GM18861 (cell line): ENCODE measurements at regions not wholly inside any gene's neighbourhood (a gene's known extent, or its start where the extent isn't known, plus 50 kb on each side); places are given as distances from the start of the nearest gene placed in this dataset.

Source experiments
- ATAC-seq: cut with Tn5 transposase; IDR thresholded peaks from one replicate; pipeline ENCODE4 v1.9.1; 2021; ENCODE audit not compliant: unreplicated experiment

DNA sequence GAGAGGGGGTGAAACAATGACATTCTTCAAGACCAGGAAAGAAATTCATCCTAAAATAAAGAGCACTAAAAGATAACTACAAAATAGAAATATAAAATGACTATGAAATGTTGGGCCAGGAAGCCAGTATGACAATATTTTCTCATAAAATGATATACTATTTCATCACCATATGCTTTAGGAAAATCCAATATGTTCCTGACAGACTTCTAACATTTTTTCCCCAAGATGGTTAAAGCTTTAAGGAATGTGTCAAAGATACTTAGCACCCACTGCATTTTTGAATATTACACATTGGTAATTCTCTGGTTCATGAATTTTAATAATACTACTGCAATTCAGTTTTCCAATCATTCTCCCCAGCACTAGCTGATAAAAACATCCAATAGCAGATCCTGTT, 87.7 kb upstream of the PLEKHG7 start:
- ATAC-seq: no peak

DNA sequence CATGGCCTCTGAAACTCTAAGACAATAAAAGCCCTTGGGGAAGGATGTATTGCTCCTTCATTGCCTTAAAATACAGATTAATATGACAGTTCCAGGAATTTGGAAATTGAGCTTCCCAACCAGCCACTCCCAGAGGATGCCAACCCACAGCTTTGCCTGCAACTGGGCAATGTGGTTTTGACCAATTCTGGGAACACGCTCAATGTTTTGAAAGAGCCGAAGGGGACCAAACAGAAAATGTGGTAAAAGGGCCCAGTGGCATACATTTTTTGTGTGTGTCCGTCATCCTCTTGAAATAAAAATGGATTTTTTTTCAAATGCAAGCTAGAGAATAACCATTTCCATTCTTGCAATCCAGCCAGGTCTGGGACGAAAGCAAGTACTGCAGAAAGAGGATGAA, 88.3 kb upstream of the PLEKHG7 start:
- ATAC-seq: no peak

DNA sequence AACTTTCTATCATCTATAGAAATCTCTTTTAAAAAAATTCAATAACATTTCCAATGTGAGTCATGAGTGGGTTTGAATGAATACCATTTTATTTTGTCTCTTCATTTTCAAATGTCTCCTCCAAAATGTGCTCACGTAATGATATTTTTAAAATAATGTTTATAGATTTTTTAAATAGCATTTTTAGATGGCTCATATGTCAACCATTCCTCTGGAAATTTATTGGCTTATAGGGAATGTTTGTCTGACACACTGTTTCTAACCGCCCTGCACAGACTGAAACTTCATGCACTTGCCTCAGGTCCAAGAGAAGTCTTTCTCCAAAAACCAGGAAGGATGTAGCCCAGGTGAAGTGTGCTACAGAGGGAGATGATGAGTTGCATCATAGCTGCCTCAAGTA, 88.8 kb upstream of the PLEKHG7 start:
- no peak for ATAC-seq

DNA sequence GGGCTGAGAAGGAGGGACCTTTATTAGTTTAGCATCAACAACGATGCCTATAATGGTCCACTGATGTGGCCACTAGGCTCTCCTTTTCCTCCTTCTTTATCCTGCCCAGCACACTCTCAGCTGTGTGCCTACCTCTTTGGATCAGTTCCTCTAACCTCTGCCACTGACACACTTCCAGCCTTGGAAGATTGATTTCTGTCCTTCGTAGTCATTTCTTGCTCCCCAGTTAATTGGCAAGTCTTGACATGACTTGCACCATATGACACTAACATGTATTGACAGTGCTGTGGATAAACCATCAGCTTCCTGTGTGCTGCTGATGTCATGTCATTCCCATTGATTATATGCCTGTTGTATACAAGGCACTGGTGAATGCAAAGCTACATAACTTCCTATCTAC, 90.2 kb upstream of the PLEKHG7 start:
- ATAC-seq: no peak

DNA sequence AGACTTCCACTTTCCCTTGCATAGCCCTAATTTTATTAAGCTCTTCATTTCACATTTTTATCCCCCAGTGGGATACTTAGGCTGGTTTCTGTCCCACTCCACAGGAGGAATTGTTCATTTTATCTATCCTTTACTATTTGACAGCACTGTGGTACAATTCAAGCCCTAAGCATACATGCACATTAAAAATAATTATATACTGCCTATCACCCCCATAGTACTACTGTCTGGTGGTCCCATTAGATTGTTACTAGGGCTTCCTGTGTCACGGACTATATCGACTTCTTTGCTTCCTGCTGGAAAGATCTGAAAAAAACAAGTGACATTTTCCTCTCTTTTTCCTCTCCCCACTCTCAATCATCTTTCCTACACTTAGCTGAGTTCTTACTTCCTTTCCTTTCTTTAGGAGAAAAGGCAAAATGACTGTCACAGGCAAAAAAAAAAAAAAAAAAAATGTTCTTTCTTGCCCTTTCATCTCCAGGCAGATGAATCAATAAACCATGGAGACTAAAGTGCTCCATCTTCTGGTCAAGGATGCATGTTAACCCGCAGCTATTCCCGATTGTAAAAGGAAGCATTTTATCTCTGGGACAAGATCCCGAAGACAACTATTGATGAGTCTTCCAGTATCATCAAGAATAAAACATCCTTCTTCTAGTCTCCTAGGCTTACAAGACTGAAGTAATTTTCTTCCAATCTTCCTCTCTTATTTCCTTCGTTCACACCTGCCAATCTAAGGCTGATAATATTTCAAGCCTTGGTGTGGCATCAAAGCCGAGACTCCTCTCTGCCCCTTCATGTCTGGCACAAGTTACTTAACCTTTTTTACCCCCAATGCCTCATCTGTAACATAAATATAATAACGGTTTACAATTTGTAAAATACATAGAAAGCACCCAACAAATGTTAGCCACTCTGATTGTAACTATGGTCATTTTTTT, 94.4 kb upstream of the PLEKHG7 start:
- no peak for ATAC-seq

DNA sequence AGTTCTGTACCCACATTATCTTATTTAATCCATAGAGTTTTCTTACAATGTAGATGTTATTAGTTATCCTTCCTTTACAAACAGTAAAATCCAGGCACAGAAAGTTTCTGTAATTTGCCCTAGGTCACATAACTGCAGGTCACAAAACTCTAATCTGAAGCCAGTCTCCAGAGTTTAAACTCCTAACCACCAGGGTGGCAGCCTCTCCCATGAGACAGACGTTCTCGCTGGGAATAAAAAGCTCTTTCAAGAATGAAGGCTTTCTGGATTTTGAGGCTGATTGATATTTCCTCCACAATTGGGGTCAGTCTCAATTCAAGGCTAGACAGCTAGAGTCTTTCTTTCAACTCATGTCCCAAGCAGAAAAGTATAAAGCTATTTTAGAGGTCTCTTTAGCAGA, 95.8 kb upstream of the PLEKHG7 start:
- ATAC-seq: no peak

DNA sequence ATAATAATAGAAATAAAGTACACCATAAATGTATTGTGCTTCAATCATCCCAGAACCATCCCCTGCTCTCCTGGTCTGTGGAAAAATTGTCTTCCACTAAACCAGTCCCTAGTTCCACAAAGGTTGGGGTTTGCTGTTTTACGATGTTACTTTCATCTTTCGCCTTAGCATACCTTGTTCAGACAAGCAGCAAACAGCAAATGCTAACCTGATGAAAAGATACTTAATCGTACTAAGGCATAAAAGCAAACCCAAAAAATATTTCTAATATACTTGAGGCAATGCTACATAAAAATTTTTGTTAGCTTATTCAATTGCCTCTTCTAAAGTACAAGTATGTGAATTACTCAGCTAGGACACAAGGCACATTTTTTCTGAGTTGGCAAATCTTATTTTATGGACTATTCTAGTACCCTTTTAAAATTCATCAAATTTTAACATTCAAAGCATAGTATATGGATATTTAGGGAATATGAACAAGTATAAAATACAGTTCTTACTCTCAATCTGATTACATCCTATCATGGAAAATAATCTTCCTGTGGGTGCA, 97.1 kb upstream of the PLEKHG7 start:
- no peak for ATAC-seq

DNA sequence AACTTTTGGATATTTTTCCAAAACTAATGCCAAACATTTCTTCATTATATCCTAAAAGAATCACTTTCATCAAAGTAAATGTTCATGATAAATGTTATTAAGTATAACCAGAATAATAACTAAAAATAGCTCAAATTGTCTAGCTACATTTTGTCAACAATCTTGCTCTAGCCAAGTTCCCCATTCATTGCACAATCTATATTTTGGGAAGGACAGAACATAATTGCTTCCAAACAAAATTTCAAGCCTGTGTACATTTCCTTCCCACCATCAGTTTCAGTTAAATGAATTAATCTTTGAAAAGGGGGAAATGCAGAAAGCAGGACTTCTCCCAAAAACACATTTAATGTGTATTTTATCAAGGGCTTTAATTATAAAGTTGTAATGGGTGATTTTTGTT, 98.0 kb upstream of the PLEKHG7 start:
- no peak for ATAC-seq

DNA sequence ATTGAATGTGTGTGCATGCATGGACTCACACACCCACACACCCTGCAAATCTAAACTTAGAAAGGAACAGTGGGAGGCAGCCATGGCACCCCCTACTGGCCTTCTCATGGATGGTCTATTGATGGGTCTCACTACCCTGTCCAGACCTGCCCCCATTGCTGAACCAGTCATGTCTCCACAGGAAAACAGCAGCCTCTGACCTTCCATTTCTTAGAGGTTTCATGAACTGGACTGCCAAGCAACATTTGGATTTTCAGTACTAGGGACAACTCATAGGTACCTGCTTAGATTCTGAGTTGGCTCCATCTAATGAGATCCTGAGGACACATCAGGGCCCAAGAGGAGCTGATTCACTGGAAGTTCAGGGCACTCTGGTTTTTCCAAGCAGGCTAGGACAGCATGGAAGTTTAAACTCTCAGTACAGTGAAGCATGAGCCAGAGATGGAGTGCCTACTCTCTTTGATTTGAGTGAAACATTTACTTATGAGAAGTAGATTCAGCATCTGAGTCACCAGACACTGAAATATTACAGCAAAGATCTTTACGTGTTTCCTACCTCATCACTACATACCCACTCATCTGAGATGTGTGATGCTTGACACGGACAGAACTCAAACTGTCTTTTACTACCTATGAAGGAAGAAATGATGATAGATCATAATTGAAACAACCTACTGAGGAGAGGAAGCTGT, 98.9 kb upstream of the PLEKHG7 start:
- ATAC-seq: no peak

DNA sequence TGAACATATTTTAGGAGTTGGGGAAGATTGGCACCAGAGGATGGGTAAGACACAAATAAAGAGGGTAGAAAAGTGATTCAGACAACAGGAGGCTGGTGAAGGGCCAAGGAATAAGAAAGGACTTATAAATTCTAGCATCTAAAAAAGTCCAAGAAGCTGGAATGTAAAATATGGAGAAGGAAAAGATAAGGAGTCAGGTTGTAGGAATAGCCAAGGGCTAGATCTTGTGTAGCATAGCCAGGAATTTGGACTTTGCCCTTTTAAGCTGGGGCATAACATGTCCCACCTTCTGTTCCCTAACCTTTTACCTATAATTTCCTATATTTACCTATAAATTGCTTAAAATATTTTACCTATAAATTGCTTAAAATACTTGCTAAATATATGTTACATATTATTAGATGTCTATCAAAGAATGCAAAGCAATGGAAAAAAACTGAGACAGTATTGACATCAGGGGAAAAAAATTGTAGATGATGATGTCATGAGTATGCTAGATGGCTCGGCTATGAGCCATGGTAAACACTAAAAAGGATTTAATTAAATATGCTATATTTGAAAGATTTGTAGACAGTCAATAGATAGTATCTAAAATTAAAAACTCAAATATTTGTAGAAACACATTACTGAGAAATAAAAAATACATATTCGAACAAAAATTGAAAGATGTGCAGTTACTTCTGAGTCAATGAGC, 99.7 kb upstream of the PLEKHG7 start:
- ATAC-seq: no peak

DNA sequence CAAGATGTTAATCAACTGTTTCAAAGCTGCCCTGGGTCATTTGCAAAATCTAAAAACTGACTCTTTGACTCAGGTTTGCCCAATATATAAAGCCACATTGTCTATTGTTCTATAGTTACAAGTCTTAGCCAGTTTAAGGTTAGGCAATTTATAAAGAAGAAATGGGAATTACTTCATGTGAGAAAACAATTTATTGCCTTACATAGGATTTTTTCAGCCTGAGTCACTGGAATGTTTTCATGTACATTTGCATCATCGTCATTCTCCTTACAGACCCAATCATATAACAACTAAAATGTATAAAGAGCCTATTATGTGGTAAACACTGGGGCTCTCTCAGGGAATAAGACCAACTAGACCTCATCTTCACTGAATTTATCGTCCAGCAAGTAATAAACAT, 100.3 kb upstream of the PLEKHG7 start:
- no peak for ATAC-seq

DNA sequence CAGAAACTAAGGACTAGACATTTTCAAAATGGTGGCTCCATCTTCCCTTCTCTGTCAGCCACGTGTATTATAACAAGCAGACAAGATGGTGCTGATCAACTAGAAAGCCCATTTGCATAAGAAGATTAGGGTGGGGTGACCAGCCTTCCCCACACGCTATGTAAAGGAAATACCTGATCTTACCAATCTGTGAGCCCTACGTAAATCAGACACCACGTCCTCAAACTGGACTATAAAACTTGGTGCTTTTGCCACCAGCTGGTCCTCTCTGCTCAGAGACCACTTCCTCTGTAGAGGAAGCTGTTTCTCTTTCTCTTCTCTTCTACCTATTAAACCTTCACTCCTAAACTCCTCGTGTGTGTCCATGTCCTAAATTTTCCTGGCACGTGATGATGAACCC, 101.1 kb upstream of the PLEKHG7 start:
- no peak for ATAC-seq

DNA sequence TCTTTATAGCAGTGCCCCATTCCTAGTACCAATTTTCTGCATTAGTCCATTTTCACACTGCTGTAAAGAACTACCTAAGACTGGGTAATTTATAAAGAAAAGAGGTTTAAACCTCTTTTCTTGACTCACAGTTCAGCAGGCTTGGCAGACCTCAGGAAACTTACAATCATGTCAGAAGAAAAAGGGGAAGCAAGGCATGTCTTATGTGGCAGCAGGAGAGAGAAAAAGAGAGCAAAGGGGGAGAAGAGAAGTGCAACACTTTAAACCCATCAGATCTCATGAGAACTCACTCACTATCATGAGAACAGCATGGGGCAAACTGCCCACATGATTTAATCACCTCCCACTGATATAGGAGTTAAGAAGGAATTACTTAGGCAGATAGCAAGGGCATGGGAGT, 101.6 kb upstream of the PLEKHG7 start:
- no peak for ATAC-seq

DNA sequence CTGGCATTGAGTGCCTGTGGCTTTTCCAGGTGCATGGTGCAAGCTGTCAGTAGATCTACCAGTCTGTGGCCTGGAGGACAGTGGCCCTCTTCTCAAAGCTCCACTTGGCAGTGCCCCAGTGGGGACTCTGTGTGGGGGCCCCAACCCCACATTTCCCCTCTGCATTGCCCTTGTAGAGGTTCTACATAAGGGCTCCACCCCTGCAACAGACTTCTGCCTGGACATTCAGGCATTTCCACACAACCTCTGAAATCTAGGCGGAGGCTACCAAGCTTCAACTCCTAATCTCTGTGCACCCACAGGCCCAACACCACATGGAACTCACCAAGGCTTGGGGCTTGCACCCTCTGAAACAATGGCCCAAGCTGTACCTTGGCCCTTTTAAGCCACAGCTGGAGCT, 102.7 kb upstream of the PLEKHG7 start:
- no peak for ATAC-seq

DNA sequence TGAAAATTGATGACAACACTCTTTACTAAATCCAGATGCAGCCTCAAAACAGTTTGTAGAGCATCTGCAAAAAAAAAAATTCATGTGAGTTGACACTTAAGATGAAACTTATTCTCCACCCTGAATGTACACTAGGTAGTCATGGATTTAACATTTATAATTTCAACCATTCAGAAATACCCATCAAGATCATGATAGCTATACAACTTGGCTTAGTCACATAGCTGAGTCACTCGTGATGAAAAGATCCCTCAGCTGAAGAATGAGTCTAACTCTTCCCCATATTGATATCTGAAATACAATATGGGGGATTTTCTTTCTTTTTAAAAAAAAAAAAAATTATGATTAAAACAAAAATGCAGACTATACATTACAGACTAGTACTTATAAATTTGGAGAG, 104.8 kb upstream of the PLEKHG7 start:
- ATAC-seq: no peak

DNA sequence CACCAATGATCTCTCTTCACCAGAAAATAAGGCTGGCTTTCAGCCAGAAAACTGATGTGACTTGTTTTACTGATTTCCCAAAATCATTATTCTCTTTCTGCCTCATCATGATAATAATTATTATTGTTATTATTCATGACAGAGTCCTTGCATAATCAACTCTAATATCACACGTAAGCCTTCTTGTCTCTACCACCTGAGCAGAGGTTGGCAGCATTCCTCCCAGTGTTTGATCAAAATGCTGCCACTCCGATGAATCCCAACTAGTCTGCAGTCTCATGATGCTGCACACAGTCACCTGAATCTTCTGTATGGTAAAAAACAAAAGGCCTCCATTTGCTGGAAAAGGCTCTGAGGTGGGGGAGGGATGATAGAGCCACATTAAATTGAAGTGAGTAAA, 105.7 kb upstream of the PLEKHG7 start:
- ATAC-seq: no peak

DNA sequence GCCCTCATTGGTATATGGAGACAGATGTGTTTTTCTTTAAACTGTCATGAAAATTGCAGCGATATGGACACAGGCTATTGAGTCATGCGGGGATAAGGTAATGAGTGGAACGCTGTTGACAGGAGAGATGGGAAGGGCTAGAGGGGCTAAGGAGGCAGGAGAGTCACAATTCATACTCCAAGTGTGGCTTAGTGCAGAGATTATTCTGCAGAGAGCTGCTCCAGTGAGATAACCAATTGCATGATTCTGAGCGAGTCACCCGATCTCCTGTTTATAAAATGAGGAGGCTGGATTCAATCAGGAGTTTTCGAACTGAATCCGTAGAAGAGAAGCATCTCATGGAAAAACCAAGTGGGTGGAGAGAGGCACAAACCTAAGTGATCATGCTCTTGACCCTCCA, 106.4 kb upstream of the PLEKHG7 start:
- no peak for ATAC-seq

DNA sequence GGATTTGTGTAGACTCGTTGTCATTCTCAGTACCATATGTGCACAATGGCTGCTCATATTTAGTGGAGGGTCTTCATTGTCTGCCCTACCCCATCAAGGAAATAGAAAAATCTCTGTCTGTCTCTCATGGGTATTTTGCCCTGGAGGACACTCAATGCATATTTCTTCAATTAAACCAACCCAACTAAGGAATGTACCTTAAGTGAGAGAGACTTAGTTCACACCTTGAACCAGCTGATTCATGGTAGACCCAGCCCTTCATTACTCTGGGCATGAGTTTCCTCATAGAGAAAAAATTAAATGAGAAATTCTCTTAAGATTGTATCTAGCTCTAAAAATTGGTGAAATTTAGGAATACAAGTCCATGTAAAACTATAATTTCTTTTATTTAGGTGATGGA, 107.1 kb upstream of the PLEKHG7 start:
- no peak for ATAC-seq

DNA sequence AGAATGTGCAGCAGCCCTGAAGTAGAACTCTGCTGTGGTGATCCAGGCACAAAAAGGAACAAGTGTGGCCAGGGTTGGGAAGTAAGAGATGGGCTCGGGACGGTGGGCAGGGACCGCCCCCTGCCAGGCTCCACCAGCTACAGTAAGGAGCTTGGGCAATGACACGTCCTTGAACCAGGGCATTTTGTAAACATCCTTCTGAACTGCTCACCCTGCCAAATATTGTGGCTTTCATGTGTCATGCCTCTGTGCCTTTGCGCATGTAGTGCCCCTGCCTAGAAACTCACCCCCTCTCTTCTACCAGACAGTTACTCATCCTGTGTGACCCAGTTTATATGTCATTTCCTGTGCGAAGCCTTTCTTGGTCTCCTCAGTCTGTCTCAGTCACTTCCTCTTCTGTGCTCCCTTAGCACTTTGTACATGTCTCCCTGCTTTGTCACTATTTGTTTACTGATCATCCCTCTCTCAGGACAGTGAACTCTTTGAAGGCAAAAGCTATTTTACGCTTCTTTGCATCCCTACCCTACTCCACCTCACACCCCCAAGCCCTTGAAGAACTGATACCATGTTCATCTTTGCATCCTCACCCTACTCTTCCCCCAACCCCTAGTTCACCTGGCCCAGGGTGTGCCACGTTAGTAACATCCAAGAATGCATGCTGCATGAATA, 108.9 kb upstream of the PLEKHG7 start:
- peak; percentile 100 for ATAC-seq

DNA sequence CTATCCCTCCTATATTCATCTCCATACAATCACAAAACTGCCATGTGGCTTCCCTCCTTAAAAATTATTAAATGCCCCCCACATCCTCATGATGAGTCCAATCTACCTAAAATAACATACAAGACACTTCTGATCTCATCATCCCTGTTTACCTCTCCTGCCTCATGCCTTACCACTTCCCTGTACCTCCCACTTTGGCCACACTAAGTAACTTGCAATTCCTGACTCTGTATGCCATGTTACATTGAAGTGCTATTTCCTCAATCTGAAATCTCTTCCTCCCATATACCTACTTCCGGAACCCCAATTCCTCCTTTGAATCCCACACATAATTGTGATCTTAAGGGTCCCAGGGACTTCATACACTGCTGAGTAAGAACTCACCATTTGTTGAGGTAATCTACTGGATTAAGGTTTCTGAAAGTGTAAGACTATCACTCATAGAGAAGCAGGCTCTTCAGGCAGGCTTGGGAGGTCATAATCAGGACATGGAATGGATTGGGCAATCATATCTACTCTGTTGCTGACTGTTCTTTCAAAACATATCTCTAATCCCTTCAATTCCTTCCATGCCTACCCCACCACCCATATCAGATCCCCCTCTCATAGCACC, 117.6 kb upstream of the PLEKHG7 start:
- no peak for ATAC-seq

DNA sequence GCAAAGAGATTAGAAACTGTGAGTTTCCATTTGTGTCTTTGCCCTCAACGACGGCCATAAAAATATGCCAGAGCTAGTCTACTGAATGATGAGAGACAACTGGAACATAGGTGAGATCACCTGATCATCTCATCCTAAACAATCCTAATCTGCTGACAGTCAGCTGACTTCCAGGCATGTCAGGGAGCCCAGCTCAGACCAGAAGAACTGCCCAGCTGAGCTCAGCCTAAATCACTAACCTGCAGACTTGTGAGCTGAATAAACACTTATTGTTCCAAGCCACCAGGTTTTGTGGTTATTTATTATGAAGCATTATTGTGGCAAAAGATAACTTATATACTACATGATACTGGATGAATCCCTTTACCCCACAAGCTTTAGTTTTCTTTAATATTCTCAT, 118.9 kb upstream of the PLEKHG7 start:
- ATAC-seq: no peak
